ENCODE measurements at regions not wholly inside any gene's neighbourhood (a gene's known extent, or its start where the extent isn't known, plus 50 kb on each side); places are given as distances from the start of the nearest gene placed in this dataset.

DNA sequence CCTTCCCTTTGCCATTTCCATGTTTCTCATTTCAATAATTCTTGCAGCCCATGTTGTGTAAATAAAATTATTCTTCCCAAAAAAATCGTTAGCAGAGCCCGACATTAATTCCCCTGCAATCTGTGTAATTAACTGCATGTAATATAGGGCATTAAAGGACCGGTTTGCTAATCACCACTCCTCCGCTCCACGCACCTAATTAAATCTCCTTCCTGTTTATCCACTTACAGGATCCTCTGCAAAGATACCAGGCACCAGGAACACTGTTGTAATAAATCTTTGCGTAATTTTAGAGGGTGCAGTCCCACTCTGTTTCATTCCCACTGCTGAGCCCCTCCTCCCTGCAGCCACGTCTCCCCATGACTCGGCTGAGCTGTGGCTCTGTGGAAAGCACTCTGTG is 105.0 kb upstream of the PPP1R26 start:
- H3K36me3 Mint-ChIP-seq (ENCODE audit: insufficient read depth, unreplicated experiment), result no peaks in the 10 kb centered on the region
- peaks cover 14% of the 10 kb centered on the region for H3K27me3 Mint-ChIP-seq (ENCODE audit: insufficient read depth, unreplicated experiment)
- Histone ChIP-seq H3K4me1 (no peaks in the 10 kb centered on the region), H3K36me3 (ENCODE audit: control insufficient read depth, insufficient read depth, low read length) (no peaks in the 10 kb centered on the region), H3K27me3 (replicated peaks; ENCODE audit: control insufficient read depth, insufficient read depth, low read length) (no peaks in the 10 kb centered on the region; the same call in 1 of the 2 replicates), H3K4me3 (ENCODE audit: low read depth, low read length) (no peak overlapping the region), H3K9me3 (no peaks in the 10 kb centered on the region)
- no TSS peak for BruUV-seq (replicated peaks)
- ChIA-PET CTCF (no interaction called here), POLR2A (no interaction called here)
- H3K4me1 Mint-ChIP-seq (ENCODE audit: low read depth, unreplicated experiment), result no peaks in the 10 kb centered on the region
- intact Hi-C loops (cut with micrococcal nuclease; ENCODE audit: unreplicated experiment), result no loop called here
- no peak for TF ChIP-seq CTCF (IDR thresholded peaks at IDR 0.05; ENCODE audit: insufficient read depth in 1 of 2, low read depth in 1 of 2, low read length in 1 of 2, severe bottlenecking in 1 of 2, unreplicated experiment in 1 of 2)
- no peak overlapping the region for H3K27ac Mint-ChIP-seq (ENCODE audit: unreplicated experiment)
- DNase-seq, result no peak
- no peak overlapping the region for H3K4me3 Mint-ChIP-seq (ENCODE audit: unreplicated experiment)
- H3K9me3 Mint-ChIP-seq (ENCODE audit: unreplicated experiment), result no peaks in the 10 kb centered on the region

- BruUV-seq (replicated peaks), result no TSS peak
- Histone ChIP-seq H3K4me3 (ENCODE audit: low read depth, low read length) (no peak overlapping the region), H3K27me3 (replicated peaks; ENCODE audit: control insufficient read depth, insufficient read depth, low read length) (no peaks in the 10 kb centered on the region; the same call in 1 of the 2 replicates), H3K9me3 (no peaks in the 10 kb centered on the region), H3K4me1 (no peaks in the 10 kb centered on the region), H3K36me3 (ENCODE audit: control insufficient read depth, insufficient read depth, low read length) (no peaks in the 10 kb centered on the region)
- H3K27ac Mint-ChIP-seq (ENCODE audit: unreplicated experiment), result no peak overlapping the region
- H3K4me1 Mint-ChIP-seq (ENCODE audit: low read depth, unreplicated experiment), result no peaks in the 10 kb centered on the region
- DNase-seq, result no peak
- ChIA-PET POLR2A (no interaction called here), CTCF (no interaction called here)
- no peaks in the 10 kb centered on the region for H3K36me3 Mint-ChIP-seq (ENCODE audit: insufficient read depth, unreplicated experiment)
- TF ChIP-seq CTCF (IDR thresholded peaks at IDR 0.05; ENCODE audit: insufficient read depth in 1 of 2, low read depth in 1 of 2, low read length in 1 of 2, severe bottlenecking in 1 of 2, unreplicated experiment in 1 of 2), result no peak
- peaks cover 14% of the 10 kb centered on the region for H3K27me3 Mint-ChIP-seq (ENCODE audit: insufficient read depth, unreplicated experiment)
- intact Hi-C loops (cut with micrococcal nuclease; ENCODE audit: unreplicated experiment), result no loop called here
- H3K9me3 Mint-ChIP-seq (ENCODE audit: unreplicated experiment), result no peaks in the 10 kb centered on the region
- no peak overlapping the region for H3K4me3 Mint-ChIP-seq (ENCODE audit: unreplicated experiment)
Measured at GRCh38 chr9:135375001-135375400, 104.6 kb upstream of the PPP1R26 start.

DNA sequence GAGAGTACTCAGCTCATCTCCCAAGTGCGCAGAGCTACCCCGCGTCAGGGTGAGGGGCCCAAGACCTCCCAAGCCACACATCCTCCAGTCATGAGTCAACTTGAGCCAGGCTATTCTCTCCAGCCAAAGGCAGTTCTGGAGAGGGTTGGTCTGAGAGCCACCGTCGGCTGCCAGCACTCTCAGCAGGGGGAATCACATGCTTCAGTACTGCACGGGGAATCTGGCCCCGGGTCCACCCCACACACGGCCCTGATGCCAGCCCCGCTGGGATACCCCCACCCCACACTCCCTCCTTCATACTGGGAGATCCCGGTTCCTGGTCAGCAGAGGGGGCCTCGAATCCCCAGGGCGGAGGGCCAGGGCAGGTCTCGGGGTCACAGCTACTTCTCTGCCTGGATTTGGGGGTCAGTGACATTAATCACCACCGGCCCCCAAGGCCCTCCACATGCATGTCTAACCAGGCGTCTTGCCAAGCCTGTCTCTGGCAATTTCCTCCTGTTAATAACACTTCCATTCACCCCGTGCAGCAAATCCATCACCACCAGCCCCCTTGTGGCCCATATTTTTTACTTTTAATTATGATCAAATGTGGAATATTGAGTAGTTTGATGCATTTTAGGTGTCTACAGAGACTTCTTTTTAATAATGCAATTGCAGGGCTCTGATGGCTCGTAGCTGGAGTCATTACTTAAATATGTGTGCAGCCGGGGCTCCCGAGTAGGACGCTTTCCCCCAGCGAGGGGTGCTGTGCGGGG is 102.9 kb upstream of the PPP1R26 start:
- H3K4me3 ChIP-seq (ENCODE audit: low read depth, low read length), result no peak overlapping the region
- CTCF ChIA-PET, result interaction anchor here (0.6 kb wide), 1 partner anchor 132 kb away, joined by 3 read pairs; no protein-coding TSS in a partner anchor
- no peak for TF ChIP-seq CTCF (IDR thresholded peaks at IDR 0.05; ENCODE audit: insufficient read depth in 1 of 2, low read depth in 1 of 2, low read length in 1 of 2, severe bottlenecking in 1 of 2, unreplicated experiment in 1 of 2)
- no peaks in the 10 kb centered on the region for H3K4me1 ChIP-seq
- H3K9me3 ChIP-seq, result no peaks in the 10 kb centered on the region
- DNase-seq, result no peak
- H3K27me3 ChIP-seq (replicated peaks; ENCODE audit: control insufficient read depth, insufficient read depth, low read length), result no peaks in the 10 kb centered on the region; the same call in 1 of the 2 replicates
- Mint-ChIP-seq H3K4me1 (ENCODE audit: low read depth, unreplicated experiment) (no peaks in the 10 kb centered on the region), H3K36me3 (ENCODE audit: insufficient read depth, unreplicated experiment) (no peaks in the 10 kb centered on the region), H3K4me3 (ENCODE audit: unreplicated experiment) (no peak overlapping the region), H3K27me3 (ENCODE audit: insufficient read depth, unreplicated experiment) (peaks cover 14% of the 10 kb centered on the region), H3K27ac (ENCODE audit: unreplicated experiment) (no peak overlapping the region), H3K9me3 (ENCODE audit: unreplicated experiment) (no peaks in the 10 kb centered on the region)
- BruUV-seq (replicated peaks), result no TSS peak
- POLR2A ChIA-PET, result no interaction called here
- intact Hi-C loops (cut with micrococcal nuclease; ENCODE audit: unreplicated experiment), result no loop called here
- no peaks in the 10 kb centered on the region for H3K36me3 ChIP-seq (ENCODE audit: control insufficient read depth, insufficient read depth, low read length)

Data from Caco-2 (cell line).